ENCODE measurements at regions not wholly inside any gene's neighbourhood (a gene's known extent, or its start where the extent isn't known, plus 50 kb on each side); places are given as distances from the start of the nearest gene placed in this dataset.

DNA sequence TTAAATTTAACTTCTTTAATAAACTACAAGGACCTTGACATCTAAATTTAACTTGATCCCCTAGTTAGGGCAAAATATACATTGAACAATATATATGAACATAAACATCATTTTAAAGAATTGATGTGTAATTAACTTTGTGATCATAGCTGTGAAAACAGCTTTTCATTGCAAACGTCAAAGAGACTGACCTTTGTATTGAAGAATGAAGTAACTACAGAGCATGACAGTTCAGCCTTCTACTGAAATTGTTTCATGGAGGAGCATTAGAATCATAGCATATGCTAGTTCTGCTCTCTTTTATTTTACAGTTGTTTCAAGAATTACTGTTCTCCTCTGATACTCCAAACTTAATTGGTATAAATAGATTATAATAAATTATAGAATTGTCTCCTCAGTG, 123.4 kb upstream of the PRR20A start:
- no peak for FAIRE-seq

DNA sequence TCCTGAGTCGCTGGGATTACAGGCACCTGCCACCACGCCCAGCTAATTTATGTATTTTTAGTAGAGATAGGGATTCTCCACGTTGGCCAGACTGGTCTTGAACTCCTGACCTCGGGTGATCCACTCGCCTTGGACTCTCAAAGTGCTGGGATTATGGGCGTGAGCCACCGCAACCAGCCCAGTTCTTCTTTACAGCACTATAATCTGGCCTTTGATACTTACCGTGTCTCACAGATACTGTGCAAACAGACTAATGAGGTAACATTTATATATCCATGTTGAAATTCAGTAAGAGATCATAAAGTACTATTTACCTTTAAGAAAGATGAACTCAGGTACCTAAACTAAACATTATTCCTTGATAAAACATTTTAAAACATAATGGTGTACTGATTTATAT, 121.8 kb upstream of the PRR20A start:
- no peak for FAIRE-seq

DNA sequence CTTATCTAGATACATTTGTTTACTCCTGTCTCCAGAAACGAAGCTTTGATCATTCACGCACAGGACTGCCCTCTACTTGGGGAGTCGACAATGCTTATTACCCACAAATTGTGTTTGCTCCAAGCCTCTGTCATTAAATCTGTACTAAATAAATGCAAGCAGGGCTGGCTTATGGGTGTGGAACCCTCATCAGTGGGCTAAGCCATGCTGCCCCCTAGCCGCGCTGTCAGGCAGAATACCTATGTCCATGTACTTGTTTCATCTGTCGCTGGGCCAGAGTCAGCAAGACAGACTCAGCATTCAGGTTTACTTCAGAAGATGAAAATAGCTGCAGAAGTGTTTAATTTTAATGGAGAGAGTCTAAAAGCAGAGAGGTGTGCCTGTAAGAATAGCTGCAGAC, 110.0 kb upstream of the PRR20A start:
- FAIRE-seq, result no peak

DNA sequence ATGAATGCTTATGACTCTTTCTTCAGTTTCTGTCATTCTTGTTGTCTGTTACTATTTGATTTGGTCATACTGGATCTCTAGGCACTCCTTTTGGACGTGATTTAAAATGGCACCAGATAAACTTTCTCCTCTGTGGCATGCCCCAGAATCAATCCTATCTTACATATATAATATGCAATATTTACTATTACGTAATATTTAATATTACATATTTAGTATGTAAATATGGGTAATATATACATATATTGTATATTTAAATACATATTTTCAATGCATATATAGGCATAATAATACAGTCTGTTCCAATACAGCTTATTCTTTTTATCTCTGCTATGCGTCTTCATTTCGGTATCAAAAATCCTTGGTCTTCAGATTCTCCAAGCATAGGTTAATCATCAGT, 104.4 kb upstream of the PRR20A start:
- FAIRE-seq, result no peak

DNA sequence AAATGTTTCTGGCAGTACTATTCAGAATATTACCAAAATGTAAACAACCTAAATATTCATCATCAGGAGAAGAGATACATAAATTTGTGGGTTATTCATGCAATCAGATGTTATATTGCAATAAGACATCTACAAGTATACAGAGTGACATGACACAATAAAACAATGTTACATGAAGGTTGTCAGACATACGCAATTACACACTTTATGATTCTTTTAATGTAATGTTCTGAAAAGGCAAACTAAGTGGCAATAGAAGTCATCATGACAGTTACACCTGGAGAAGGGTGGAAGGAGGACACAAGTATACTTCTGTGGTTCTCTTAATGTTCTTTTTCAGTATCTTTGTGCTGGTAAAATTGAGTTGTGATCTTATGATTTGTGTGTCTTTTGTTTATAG, 95.8 kb upstream of the PRR20A start:
- FAIRE-seq, result no peak

DNA sequence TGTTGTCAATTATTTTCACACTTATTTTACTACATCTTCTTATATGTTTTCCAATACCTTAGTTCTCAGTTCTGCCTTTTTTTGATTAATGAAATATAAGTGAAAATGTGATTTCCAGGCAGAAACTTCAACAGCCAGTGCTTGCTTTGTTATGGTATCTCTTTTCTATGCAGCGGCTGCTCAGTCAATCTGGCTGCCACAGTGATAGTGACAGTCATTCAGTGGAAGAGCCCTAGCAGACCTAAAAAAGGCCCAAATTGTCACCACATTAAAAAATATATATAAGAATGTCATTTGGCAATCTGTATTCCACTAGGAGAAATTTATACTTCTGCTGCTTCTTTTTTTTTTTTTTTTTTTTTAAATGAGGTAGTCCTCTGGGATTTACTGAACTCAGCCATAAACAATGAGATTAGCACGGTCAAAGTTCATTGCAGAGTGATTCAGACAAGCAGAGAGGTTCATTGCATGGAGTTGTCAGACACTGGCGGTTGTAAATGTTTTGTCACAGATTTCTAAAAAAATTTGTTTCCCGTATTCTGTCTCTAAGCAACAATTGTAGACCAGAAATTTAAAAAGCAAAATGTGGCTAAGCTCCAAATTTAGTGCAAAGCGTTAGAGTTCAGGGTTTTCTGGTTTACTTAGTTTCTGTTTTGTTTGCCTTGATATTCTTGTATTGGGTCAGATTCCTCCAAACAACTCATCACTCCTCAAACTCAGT, 94.7 kb upstream of the PRR20A start:
- no peak for FAIRE-seq

DNA sequence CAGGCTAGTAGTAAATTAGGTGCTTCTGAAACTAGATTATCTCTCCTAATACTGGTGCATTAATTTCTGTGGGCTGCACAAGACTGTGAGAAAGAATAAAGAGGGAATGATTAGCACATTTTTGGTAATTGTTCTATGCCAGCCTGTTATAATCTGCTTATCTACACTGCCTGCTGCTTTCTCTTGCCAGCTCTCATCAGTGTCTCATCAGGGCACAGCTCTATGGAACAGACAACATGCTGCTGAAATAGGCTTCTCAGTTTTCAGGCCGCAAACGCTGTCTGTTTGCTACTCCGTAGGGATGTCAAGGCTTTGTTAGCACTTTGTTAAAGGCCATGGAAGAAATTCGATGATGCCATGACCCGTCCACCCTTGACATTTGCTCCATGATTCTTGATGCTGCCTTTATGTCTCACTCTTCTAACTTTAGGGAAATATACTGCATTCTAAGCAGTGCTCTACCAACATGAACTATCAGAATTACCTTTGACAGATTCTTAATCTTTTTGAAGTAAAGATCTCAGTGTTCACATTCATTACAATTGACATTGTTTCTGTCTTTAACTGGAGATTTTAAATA, 84.0 kb upstream of the PRR20A start:
- no peak for FAIRE-seq

DNA sequence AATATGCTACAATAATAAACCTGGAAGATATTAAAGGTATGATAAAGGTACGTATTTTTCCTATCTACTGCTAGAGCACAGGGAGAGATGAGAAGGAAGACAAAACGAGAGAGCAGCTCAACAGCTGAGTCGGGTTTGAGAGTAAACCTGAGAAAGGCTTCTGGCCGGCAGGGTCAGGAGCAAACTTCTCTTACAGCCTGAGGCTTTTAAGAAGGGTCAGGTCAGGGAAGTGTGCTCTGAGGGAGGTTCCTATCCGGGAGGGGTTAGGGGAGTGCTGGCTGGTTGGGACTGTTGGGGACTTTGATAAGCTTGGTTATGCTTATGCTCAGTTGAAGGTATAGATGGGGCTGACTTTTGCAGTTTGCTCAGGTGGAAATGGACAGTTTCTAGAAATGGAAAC, 77.7 kb upstream of the PRR20A start:
- no peak for FAIRE-seq

DNA sequence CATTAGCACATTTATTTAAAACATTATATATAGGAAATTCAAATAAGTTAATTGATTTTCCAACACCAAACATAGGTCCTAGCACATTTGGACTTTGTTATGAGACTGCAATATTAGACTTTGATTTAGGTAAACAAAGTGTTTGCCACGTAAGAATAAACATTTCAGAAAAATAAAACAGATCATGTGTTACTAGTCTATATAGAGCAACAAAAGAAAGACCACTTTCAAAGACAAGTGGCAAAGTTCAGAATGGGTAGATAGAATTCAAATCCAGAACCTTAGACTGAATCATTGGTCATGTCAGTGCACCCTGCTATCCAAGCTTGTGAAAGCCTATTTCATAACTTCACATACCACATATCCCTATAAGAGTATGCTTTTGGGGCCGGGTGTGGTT, 66.7 kb upstream of the PRR20A start:
- FAIRE-seq, result no peak

DNA sequence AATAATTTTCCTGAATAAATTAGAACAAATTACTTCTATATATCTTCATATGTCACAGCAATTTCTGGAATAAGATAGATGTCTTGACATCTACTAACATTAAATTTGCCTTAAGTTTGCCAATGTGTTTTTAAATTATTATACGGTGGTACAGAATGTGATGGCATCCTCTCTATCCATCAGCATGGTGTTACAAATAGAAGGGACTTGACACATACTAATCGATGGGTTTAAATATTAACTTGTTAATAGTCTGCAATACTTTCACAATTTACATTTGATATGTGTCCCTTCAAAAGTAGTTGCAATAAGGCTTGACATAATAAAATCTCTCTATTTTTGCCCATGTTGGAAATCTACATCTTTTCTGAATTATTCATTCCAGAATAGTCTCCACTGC, 65.1 kb upstream of the PRR20A start:
- no peak for FAIRE-seq

DNA sequence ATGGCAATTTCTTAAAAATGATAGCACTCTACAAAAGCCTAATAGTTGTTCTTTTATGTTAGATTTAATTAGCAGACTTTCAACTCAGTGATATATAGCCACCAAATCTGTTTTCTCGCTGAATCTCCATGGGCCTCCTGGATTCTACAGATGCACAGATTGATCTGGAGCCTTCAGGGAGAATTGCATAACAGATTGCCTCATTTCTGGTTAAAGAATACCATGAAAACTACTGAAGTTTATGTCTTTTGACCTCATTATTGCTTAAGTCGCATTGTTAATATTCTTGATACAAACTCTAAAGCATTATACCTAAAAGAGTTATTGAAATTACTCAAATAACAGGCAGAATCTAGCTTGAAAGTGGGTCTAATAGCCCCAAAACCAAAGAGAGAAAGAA, 53.7 kb upstream of the PRR20A start:
- no peak for FAIRE-seq
